GM21515 (cell line): ENCODE measurements at regions not wholly inside any gene's neighbourhood (a gene's known extent, or its start where the extent isn't known, plus 50 kb on each side); places are given as distances from the start of the nearest gene placed in this dataset.
"Not testable (repeated sequence)": the region's sequence is repeated elsewhere in the genome, so short reads cannot be mapped to it uniquely, and the experiment has no call there.

Experiments
- ATAC-seq: cut with Tn5 transposase; IDR thresholded peaks from one replicate; pipeline ENCODE4 v1.9.1; 2021; ENCODE audit not compliant: unreplicated experiment

DNA sequence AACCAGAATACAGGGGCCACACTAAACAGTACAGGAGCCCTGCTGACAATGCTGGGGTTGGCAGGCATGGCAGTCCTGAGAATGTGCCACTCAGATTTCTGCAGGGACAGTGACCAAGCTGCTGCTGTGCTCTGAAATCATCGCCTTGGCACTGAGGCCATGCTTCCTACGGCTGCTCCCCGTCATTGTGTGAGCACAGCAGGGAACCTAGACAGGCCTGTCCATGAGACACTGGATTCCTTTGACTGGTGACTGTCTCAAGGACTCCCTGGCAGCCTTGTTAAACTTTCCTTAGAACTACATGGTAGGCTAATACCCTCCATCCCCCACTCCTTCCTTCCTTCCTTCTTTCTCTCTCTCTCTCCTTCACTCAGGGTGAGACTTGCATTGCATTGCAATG lies 111.4 kb downstream of the LUZP4 start:
- ATAC-seq: no peak

DNA sequence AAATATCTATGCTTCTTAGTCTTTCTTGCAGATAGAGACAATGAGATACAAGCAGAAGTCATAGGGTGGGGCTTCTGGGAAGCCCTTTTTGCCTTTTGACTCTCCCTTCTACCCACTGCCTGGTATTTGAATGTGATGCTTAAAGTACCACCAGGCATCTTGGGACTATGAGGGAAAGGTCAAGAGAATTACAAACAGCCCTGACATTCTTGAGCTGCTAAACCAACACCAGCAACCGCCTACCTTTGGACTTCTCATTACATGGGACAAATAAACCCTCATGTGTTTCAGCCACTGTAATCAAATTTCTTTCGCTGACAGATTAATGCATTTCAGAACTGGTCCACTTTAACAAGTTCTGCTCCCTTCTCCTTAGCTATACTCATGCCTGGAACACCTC lies 112.8 kb downstream of the LUZP4 start:
- no peak for ATAC-seq

DNA sequence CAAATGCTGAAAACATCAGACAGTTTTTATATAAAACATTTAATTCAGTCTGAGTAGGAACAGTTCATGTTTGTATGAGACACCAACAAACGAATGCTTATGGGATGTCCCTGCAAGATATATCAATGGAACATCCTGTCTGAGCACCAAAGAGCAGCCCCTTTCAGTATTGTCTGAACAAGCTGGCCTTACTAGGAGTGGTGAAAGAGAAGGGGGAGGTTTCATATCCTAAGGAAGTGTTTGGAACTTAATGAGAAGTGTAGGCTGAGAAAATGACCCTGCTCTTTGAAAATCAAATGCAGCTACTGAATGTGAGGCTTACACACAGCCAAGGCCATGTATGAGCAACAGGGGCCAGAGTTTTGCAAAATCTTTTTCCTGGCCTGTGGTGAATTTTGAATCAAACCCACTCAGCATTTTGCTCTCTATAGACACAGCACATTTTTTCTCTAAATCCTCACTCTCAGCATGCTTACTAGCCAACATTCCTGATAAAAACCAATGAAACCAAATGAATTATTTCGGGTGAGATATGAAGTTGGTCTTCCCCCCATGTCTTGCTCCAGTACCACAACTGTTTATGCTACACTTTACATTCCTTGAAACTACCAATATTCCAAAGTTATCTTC lies 119.4 kb downstream of the LUZP4 start:
- no peak for ATAC-seq

DNA sequence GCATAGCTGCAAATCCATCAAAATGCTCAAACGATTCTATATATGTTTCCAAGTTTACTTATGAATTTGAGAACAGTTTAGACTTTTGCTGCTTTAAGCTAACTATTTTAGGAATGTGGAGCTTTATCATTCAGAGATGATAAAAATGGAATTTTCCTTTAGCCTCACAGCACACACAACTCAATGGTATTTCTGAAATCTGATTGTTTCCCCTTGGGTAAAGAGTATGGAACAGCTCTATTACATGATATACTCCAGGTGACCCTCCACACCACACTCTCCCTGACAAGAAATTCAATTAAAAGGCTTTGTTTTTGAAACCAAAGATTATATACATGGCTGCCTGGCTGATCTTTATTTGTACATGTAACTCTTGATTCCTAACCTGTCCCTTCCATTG lies 120.0 kb downstream of the LUZP4 start:
- ATAC-seq: no peak

DNA sequence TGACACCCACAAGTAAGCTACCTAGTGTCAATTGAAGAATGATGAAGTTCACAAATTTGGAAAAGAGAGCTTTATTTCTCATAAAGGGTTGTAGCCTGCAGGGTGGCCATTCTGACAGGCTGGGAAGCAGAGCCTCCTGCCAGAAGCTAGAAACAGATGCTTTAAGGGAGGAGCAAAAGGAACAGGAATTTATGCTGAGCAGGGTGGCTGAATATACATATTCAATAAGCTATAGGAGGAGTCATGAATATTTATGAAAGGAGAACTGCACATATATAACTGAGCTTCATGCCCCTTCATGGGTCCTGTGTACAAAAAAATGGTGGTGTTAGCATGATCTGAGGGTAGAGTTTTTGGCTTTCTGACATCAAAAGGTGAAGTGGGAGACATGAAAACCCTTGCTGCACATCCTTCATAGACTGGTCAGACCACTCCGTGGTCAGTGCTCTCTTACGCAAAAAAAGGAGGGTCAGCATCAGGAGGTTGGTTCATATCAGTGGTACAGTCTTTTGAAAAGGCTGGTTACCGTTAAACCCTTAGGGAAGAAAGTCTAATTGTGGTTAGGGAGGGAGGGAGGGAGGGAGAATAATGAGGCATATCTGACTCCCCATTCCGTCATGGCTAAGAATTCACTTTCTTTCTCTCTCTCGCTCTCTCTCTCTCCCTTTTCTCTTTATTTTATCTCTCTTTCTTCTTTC lies 121.4 kb downstream of the LUZP4 start:
- ATAC-seq: no peak

DNA sequence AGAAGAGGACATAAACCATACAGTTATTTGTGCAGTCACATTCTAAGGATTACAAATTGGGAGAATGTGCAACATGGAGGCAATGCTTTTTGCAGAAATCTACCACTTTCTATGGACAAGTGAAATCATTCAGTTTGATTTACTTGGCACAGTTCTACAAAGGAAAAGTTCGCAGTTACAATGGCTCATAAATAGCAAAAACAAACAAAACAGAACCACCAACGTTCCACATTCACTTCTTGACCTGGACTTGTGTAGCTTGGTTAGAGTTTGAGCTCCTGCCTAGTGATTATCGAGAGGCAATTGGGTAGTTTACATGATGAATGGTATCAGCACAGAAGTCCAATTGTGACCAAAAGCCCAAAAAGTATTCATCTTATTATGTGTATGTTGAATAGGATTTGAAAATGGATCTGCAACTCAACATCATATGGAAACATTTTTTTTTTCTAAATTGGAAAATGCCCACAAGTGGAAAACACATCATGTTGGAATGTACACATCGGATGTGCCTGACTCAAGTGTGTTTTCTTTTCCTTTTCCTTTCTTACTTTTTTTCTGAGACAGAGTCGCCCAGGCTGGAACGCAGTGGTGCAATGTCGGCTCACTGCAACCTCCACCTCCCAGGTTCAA lies 123.8 kb downstream of the LUZP4 start:
- ATAC-seq: no peak

DNA sequence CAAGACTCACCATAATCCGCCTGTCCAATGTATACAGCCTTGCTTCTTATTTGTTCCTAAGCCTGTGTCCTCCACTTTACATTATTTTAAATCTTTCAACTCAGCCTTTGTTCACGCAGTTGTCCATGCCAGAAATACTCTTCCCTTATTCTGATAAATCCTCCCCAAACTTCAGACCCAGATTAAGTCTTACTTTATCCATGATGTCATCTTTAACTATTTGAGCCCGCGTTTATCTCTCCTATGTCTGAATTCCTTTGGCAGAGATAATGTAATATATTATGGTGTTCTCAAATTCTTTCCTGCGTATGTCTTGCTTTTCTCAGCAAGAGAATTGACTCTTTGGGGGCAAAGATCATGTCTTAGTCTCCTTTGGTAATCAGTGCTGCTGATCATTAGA lies 129.6 kb downstream of the LUZP4 start:
- ATAC-seq: no peak

DNA sequence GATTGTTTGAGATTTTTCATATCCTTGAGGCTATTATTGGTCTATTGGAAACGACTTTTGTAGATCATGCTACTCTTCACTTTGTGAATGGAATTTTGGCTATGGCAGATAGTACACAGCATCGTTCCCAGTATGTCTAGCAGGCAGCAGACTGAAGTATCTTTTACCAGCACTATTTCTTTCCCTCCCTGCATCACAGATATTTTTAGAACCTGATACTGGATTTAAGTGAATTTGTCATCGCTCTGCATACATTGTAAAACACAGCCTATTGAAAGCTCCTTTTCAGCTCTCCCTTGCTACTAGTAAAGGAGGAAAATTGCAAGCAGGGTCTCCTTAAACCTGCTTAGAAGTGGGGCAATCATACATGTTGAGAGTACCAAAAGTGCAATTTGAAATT lies 133.6 kb downstream of the LUZP4 start:
- no peak for ATAC-seq

DNA sequence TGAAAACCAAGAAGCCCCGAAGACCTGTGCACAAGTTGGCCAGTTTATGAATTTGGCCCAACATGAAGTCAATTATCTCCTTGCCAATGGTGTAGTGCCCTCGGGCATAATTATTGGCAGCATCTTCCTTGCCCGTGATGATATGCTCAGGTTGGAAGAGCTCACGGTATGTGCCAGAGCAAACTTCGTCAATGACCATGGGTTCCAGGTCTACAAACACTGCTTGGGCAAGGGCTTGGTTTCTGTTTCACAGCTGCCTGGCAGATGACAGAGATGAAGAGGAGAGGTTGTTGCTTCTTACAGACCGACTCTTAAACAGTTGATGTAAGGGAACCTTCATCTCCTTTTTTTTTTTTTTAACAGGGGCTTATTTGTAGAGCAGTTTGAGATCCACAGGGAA lies 135.6 kb upstream of the PLS3 start:
- ATAC-seq: no peak

DNA sequence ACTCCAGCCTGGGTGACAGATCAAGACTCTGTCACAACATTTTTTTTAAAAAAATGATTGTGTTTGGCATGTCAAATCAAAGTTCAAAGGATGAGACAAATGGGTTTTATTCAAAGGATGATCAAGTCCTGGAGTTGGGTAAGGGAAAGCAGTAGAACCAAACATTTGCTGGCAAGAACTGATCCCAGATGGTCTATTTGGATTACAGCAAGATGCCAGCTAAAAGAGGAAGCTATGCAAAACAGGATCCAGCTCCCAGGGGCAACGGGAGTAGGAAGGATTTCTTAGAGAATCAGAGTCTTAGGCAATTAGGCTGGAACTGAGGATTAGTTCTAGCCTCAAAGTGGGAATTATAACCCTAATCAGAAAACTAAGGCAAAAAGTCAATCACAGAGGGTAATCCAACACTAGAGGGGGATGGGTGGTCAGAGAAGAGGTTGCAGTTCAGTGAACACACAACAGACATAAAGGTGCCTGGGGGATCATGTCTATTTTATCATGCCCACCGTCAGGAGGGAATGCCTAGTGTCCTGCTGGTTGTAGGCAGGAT lies 133.0 kb upstream of the PLS3 start:
- ATAC-seq: no peak

DNA sequence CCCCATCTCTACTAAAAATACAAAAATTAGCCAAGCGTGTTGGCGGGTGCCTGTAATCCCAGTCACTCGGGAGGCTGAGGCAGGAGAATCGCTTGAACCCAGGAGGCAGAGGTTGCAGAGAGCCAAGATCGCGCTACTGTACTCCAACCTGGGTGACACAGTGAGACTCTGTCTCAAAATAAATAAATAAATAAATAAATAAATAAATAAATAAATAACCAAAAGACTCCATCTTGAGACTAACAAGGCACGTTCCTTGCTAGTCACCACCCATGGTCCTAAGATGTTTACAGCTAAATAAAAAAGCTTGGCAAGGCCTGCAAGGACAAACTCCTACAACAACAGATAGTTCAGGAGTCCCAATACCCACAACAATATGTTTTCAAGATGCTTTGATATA lies 126.1 kb upstream of the PLS3 start:
- not testable (repeated sequence) for ATAC-seq

DNA sequence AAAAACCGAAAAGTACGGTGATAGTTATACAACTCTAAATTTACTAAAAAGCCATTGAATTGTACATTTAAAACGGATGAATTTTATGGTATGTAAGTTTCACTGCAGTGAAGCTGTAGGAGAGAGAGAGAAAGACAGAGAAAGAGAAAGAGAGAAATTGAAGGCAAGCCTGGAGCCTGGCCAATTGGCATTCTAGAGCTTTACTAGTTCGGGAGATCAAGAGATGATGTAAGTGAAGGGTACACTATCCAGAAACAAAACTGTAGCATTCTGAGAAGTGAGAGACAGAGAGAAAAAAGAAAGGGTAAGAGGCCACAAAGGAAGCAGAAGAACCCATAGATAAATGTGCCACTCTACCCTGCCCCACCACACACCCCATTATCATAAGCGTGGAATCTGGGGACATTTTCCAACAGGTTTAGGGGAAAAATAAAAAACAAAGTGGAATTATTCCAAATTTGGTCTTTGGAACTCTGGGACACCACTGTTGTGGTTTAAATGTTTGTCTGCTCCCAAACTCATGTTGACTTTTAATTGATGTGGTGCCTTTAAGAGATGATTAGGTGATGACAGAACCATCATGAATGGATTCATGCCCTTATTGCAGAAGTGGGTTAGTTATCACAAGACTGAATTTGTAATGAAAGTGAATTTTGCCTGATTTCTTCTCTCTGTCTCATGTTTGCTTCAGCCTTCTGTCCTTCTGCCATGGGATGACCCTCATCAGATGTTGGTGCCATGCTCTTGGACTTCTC lies 123.0 kb upstream of the PLS3 start:
- no peak for ATAC-seq

DNA sequence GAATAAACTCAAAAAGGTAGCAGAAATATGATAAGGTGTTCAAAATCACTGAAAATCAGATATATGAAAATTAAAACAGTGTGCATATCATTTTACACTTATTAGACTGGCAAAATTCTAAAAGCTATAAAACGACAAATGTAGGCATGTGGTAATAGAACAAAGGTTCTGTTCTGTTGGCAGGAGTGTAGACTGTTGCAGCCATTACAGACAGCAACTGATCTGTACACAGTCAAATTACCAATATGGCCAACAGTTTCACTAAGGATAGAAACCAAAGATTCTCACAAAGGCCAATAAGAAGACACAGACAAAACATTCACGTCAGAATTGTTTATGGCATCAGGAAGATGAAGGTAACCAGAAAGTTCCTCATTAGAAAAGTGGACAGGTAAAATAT lies 112.8 kb upstream of the PLS3 start:
- ATAC-seq: no peak

DNA sequence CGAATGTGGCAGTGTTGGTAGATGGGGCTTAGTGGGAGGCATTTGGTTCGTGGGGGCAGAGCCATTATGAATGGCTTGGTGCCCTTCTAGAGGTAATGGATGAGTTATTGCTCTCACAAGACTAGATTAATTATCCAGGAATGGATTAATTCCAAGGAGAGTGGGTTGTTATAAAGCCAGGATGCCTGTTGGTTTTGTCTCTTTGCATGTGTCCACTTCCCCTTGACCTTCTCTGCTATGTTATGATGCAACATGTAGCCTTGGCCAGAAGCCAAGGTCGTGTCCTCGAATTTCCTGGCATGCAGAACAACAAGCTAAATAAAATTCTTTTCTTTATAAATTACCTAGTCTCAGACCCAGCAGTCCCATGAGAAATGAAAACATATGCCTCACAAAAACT lies 111.2 kb upstream of the PLS3 start:
- no peak for ATAC-seq

DNA sequence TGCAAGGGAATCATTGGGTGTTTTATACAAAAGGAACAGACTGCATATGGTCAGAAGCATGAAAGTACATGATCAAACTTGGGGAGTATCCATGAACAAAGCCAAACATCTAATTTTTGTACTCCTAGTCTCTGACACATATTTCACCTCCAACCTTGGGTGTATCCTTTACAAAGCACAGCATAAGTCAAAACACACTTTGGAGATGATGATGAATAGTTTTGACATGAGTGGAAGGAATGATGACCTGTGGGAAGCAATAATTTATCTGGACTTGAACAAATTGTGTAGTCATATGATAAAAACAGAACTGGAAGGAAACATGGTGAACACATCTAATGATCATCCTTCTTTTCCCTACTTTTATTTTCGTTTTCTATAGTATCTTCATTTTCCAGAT lies 108.7 kb upstream of the PLS3 start:
- no peak for ATAC-seq

DNA sequence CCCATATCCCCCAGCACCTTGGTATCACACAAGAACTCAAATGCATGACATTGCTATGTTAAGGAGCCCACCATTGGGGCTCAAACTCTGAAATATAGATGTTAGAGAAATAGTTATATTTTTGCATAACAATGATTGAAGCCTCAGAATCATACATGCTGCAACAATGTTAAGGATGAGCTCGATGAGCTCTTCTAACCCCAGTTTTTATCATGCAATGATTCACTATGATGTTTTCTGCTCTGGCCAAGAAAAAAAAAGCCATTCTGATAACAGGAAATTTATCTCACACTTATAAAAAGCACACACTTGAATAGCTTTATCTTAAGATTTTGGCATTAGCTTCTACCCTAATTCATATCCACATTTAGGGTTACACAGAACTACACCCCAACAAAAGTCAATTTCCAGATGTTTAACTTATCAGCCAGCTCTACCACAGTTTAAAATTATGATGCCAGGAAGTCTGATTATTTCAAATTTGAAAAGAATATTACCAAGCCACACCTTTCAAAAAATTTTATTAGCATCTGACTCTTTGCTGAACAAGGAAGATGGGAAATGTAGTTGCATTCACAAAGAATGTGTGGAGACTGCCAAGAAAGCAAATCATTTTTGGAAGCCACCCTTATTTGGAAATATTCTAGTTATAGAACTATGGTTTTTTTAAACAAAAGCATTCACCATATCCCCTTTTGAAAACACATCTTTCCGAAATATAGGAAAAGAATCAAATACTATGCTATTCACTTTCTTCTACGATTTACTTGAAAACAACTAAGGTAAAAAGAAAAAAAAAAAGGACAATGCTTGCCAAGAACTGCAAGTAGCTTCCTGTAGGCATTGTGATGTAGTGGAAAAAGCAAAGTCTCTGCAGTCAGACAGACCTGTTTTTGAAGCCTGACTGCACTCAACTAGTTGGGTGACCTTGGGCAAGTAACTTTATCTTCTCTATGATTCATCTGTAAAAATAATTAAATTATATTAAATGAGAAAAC lies 100.8 kb upstream of the PLS3 start:
- no peak for ATAC-seq

DNA sequence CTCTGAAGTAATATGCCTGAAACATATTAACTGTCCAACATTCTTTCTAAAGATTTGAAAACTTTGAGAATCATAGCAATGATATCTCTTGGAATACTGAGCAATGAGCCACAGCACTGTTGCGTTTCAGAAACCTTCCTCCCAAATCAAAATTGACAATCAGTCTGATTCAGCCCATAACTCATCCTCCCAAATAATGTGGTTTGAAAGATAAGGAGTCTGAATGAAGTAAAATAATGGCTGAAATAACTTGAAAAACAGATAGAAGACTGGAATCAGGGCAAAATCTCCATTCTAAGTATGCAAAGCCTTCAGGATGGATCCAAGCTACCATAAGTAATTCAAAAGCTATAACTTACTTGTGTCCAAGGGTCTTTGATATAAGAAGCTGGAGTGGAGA lies 98.6 kb upstream of the PLS3 start:
- no peak for ATAC-seq

DNA sequence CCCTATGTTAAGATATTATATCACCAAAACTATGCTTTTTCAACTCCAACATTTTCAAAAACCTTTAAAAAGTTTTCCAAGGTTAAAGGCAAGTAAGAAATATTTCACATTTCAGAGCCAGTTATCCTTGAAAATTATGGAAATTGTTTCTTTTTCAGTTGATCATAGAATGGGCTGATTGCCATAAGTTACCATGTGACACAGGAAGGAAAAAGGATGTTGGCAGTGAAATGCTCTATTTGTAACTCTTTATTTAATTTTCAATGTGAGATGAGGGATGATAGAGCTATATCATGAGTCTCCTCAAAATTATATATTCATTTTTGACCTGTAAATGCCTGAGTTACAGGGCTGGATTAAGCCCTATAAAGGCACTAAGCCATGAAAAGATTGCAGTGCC lies 93.0 kb upstream of the PLS3 start:
- ATAC-seq: no peak

DNA sequence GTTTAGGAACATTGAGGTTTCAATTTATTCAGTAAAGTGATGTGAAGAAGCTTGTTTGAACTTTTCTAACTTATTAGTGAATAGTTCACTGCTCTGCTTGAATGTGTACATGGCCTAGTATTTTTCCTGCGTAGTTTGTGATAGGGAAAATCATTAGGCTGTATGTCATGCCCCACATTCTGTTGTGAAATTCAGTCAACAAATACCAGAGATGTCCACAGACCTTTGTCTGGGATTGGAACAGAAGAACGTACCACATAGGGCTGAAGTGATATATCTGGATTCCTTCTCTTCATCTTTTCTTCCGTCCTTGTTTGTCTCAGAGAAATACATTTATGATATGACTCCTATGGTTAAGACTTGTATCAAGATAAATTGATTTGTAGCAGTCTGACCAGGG lies 88.8 kb upstream of the PLS3 start:
- ATAC-seq: no peak

DNA sequence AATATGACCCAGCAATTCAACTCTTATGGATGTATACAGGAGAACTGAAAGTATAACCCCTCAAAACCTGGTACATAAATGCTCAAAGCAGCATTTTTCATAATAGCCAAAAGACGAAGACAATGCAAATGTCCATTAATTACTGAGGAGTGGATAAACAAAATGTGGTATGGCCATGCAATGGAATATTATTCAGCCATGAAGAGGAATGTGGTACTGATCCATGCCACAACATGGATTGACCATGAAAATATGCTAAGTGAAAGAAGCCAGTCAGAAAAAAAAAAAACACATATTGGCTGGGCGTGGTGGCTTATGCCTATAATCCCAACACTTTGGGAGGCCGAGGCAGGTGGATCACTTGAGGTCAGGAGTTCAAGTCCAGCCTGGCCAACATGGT lies 74.5 kb upstream of the PLS3 start:
- no peak for ATAC-seq
